ENCODE measurements at regions not wholly inside any gene's neighbourhood (a gene's known extent, or its start where the extent isn't known, plus 50 kb on each side); places are given as distances from the start of the nearest gene placed in this dataset.

GRCh38 chr1:60577029-60577428, 503.5 kb upstream of the C1orf87 start:
- no peaks in the 10 kb centered on the region for H3K4me1 ChIP-seq (ENCODE audit: control insufficient read depth, insufficient read depth, low read length)
- CTCF ChIA-PET: interaction anchor here (0.6 kb wide), 1 partner anchor 9 kb away, joined by 3 read pairs; no protein-coding TSS in a partner anchor
- H3K4me3 ChIP-seq (ENCODE audit: low read depth, low read length): no peak overlapping the region
- TF ChIP-seq ZNF624 (tag by site-specific recombination; IDR thresholded peaks at IDR 0.05): no peak
- TF ChIP-seq ZNF223 (tag by site-specific recombination; IDR thresholded peaks at IDR 0.05): no peak
- TF ChIP-seq ZSCAN23 (tag by site-specific recombination; IDR thresholded peaks at IDR 0.05): no peak
- TF ChIP-seq ZNF266 (tag by site-specific recombination; IDR thresholded peaks at IDR 0.05; ENCODE audit: low read depth): no peak
- TF ChIP-seq ZNF776 (tag by site-specific recombination; IDR thresholded peaks at IDR 0.05; ENCODE audit: borderline replicate concordance): no peak
- TF ChIP-seq ZNF112 (tag by site-specific recombination; IDR thresholded peaks at IDR 0.05): no peak
- no peak for TF ChIP-seq ZNF23 (tag by site-specific recombination; IDR thresholded peaks at IDR 0.05; ENCODE audit: borderline replicate concordance)
- no peak for TF ChIP-seq ZBTB7A (tag by site-specific recombination; IDR thresholded peaks at IDR 0.05; ENCODE audit: low read depth)
- no peak for TF ChIP-seq ZNF626 (tag by site-specific recombination; IDR thresholded peaks at IDR 0.05)
- TF ChIP-seq ZNF768 (tag by site-specific recombination; IDR thresholded peaks at IDR 0.05): no peak
- no peak for TF ChIP-seq BCL11A (tag by site-specific recombination; IDR thresholded peaks at IDR 0.05; ENCODE audit: low read depth)
- no peak for TF ChIP-seq ZNF488 (tag by site-specific recombination; IDR thresholded peaks at IDR 0.05)
- no peak for TF ChIP-seq ZNF16 (tag by site-specific recombination; IDR thresholded peaks at IDR 0.05; ENCODE audit: low read depth)
- TF ChIP-seq ZNF473 (tag by site-specific recombination; IDR thresholded peaks at IDR 0.05): no peak
- no peak for TF ChIP-seq GLIS1 (tag by site-specific recombination; IDR thresholded peaks at IDR 0.05)
- no peak for TF ChIP-seq ZNF311 (tag by site-specific recombination; IDR thresholded peaks at IDR 0.05; ENCODE audit: borderline replicate concordance)
- TF ChIP-seq ZNF701 (tag by site-specific recombination; IDR thresholded peaks at IDR 0.05): no peak
- TF ChIP-seq ZNF433 (tag by site-specific recombination; IDR thresholded peaks at IDR 0.05; ENCODE audit: low read depth): no peak
- TF ChIP-seq, protein P1, sequence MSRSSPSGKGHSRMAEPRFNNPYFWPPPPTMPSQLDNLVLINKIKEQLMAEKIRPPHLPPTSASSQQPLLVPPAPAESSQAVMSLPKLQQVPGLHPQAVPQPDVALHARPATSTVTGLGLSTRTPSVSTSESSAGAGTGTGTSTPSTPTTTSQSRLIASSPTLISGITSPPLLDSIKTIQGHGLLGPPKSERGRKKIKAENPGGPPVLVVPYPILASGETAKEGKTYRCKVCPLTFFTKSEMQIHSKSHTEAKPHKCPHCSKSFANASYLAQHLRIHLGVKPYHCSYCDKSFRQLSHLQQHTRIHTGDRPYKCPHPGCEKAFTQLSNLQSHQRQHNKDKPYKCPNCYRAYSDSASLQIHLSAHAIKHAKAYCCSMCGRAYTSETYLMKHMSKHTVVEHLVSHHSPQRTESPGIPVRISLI (tag by site-specific recombination; IDR thresholded peaks at IDR 0.05): no peak
- H3K9me3 ChIP-seq (ENCODE audit: control insufficient read depth, insufficient read depth, low read depth, low read length): no peaks in the 10 kb centered on the region
- peaks cover 0 to 3% of the 10 kb centered on the region in 2 experiments; a peak in 1 of 3 replicates for H3K36me3 ChIP-seq (ENCODE audit: control insufficient read depth in 2 of 2, insufficient read depth in 1 of 2, low read length in 2 of 2)
- POLR2A ChIA-PET: no interaction called here
- no peak overlapping the region for H3K27ac ChIP-seq (ENCODE audit: extremely low read depth, low read depth, low read length)

- Histone ChIP-seq H3K4me3 (ENCODE audit: low read depth, low read length) (no peak overlapping the region), H3K27ac (ENCODE audit: extremely low read depth, low read depth, low read length) (no peak overlapping the region), H3K9me3 (ENCODE audit: control insufficient read depth, insufficient read depth, low read depth, low read length) (no peaks in the 10 kb centered on the region), H3K36me3 (ENCODE audit: control insufficient read depth in 2 of 2, insufficient read depth in 1 of 2, low read length in 2 of 2) (peaks cover 0 to 3% of the 10 kb centered on the region in 2 experiments; a peak in 1 of 3 replicates), H3K4me1 (ENCODE audit: control insufficient read depth, insufficient read depth, low read length) (no peaks in the 10 kb centered on the region)
- TF ChIP-seq ZNF747 (tag by site-specific recombination; IDR thresholded peaks at IDR 0.05): no peak
- POLR2A ChIA-PET: no interaction called here
- CTCF ChIA-PET: no interaction called here
These were observed 501.9 kb upstream of the C1orf87 start for GRCh38 chr1:60575326-60575977.

GRCh38 chr1:60573726-60574409, 500.3 kb upstream of the C1orf87 start:
- CTCF ChIA-PET: no interaction called here
- no peaks in the 10 kb centered on the region for H3K9me3 ChIP-seq (ENCODE audit: control insufficient read depth, insufficient read depth, low read depth, low read length)
- no peak overlapping the region for H3K27ac ChIP-seq (ENCODE audit: extremely low read depth, low read depth, low read length)
- no peaks in the 10 kb centered on the region for H3K36me3 ChIP-seq (ENCODE audit: control insufficient read depth in 2 of 2, insufficient read depth in 1 of 2, low read length in 2 of 2)
- no peak overlapping the region for H3K4me3 ChIP-seq (ENCODE audit: low read depth, low read length)
- no peaks in the 10 kb centered on the region for H3K4me1 ChIP-seq (ENCODE audit: control insufficient read depth, insufficient read depth, low read length)
- POLR2A ChIA-PET: no interaction called here
- TF ChIP-seq ZNF266 (tag by site-specific recombination; IDR thresholded peaks at IDR 0.05; ENCODE audit: low read depth) (no peak), ZNF394 (tag by site-specific recombination; IDR thresholded peaks at IDR 0.05; ENCODE audit: borderline replicate concordance) (no peak), ZNF174 (tag by site-specific recombination; IDR thresholded peaks at IDR 0.05) (no peak), ZNF133 (tag by site-specific recombination; IDR thresholded peaks at IDR 0.05) (no peak), ZNF791 (tag by site-specific recombination; IDR thresholded peaks at IDR 0.05) (no peak), ZNF843 (tag by site-specific recombination; IDR thresholded peaks at IDR 0.05) (no peak), ZNF501 (tag by site-specific recombination; IDR thresholded peaks at IDR 0.05) (no peak)

All from HEK293 (cell line).